Keratinocyte (primary cell): ENCODE measurements at regions not wholly inside any gene's neighbourhood (a gene's known extent, or its start where the extent isn't known, plus 50 kb on each side); places are given as distances from the start of the nearest gene placed in this dataset.

Source experiments
- CTCF ChIP-seq, 3 experiments: IDR thresholded peaks in 1 of 3; conservative IDR thresholded peaks in 1 of 3; optimal IDR thresholded peaks in 1 of 3; 2 replicates in 2 of 3; 3 replicates in 1 of 3; pipeline versions ENCODE3 to v1.5.1; 2011; ENCODE audit warnings: low read length in 3 of 3, mild to moderate bottlenecking in 3 of 3, moderate library complexity in 2 of 3, control low read depth in 1 of 3, inconsistent platforms in 1 of 3; ENCODE audit not compliant: insufficient read depth in 2 of 3; ENCODE audit errors: extremely low read depth in 1 of 3
- EZH2 ChIP-seq: IDR thresholded peaks from one replicate; pipeline ENCODE4 v1.6.1; 2012; ENCODE audit warnings: inconsistent platforms, mild to moderate bottlenecking, low read length, moderate library complexity

GRCh38 chr12:125288931-125289928, 224.0 kb downstream of the AACS start:
- no peak for TF ChIP-seq CTCF (optimal IDR thresholded peaks at IDR 0.05 in 1 of 3, IDR thresholded peaks at IDR 0.05 in 1 of 3, conservative IDR thresholded peaks at IDR 0.05 in 1 of 3; ENCODE audit: extremely low read depth in 1 of 3, insufficient read depth in 2 of 3, low read length in 3 of 3)
- TF ChIP-seq EZH2: no peak
